CD4-positive, CD25-positive, alpha-beta regulatory T cell (primary cell): ENCODE measurements at regions not wholly inside any gene's neighbourhood (a gene's known extent, or its start where the extent isn't known, plus 50 kb on each side); places are given as distances from the start of the nearest gene placed in this dataset.
"Not testable (repeated sequence)": the region's sequence is repeated elsewhere in the genome, so short reads cannot be mapped to it uniquely, and the experiment has no call there.

Source experiments
- ATAC-seq, 2 donors: fragments of 150-1000 bp; cut with Tn5 transposase; one replicate each; pipeline ENCODE4 v1.10.0; 2021; ENCODE audit warnings: low read depth in 2 of 2, moderate number of reproducible peaks in 2 of 2, moderate library complexity in 1 of 2
- DNase-seq, 3 donors: peaks; one replicate each; pipeline versions ENCODE4 v3.0.0 to v3.0.0-alpha.2; 2012 to 2022; ENCODE audit warnings: mixed read lengths in 1 of 3
- H3K27ac ChIP-seq: one replicate; pipeline ENCODE4 v1.7.0; 2013; ENCODE audit warnings: mild to moderate bottlenecking, low read length; ENCODE audit not compliant: insufficient read depth, poor library complexity, severe bottlenecking
- H3K27me3 ChIP-seq: one replicate; pipeline ENCODE4 v1.7.0; 2013; ENCODE audit warnings: low read length; ENCODE audit not compliant: control insufficient read depth, insufficient read depth
- H3K36me3 ChIP-seq: one replicate; pipeline ENCODE4 v1.7.0; 2013; ENCODE audit warnings: mild to moderate bottlenecking, low read length, moderate library complexity; ENCODE audit not compliant: control insufficient read depth, insufficient read depth
- H3K4me1 ChIP-seq: 2 replicates; pipeline ENCODE4 v1.7.0; 2013; ENCODE audit warnings: mild to moderate bottlenecking, low read length; ENCODE audit not compliant: insufficient read depth, control insufficient read depth, poor library complexity, severe bottlenecking
- H3K4me3 ChIP-seq: one replicate; pipeline ENCODE4 v1.7.0; 2013; ENCODE audit warnings: low read depth, mild to moderate bottlenecking, low read length, moderate library complexity
- H3K9me3 ChIP-seq, 2 experiments: 1 replicate in 1 of 2; 2 replicates in 1 of 2; pipeline ENCODE4 v1.7.0; 2013; ENCODE audit warnings: low read length in 2 of 2, mild to moderate bottlenecking in 1 of 2, moderate library complexity in 1 of 2; ENCODE audit not compliant: control insufficient read depth in 2 of 2
- H3K27ac Mint-ChIP-seq, 3 donors: one replicate each; pipeline ENCODE4 v1.8.0; 2020 to 2022; ENCODE audit warnings: mild to moderate bottlenecking in 3 of 3, mixed read lengths in 3 of 3, moderate library complexity in 2 of 3
- H3K27me3 Mint-ChIP-seq: one replicate; pipeline ENCODE4 v1.8.0; 2022; ENCODE audit warnings: mild to moderate bottlenecking, mixed read lengths
- H3K36me3 Mint-ChIP-seq: one replicate; pipeline ENCODE4 v1.8.0; 2020; ENCODE audit warnings: mixed read lengths
- H3K4me1 Mint-ChIP-seq, 4 donors: one replicate each; pipeline ENCODE4 v1.8.0; 2020 to 2022; ENCODE audit warnings: mixed read lengths in 4 of 4, mild to moderate bottlenecking in 1 of 4
- H3K4me3 Mint-ChIP-seq, 4 donors: one replicate each; pipeline ENCODE4 v1.8.0; 2020 to 2022; ENCODE audit warnings: mild to moderate bottlenecking in 4 of 4, mixed read lengths in 4 of 4, moderate library complexity in 3 of 4
- H3K9me3 Mint-ChIP-seq, 7 donors: one replicate each; pipeline ENCODE4 v1.8.0; 2020 to 2022; ENCODE audit warnings: mixed read lengths in 7 of 7, mild to moderate bottlenecking in 3 of 7, moderate library complexity in 2 of 7

GRCh38 chr7:76971201-76971600 lies 61.0 kb downstream of the SPDYE17 start:
- not testable (repeated sequence) for H3K27me3 Mint-ChIP-seq, H3K27ac ChIP-seq, ATAC-seq, H3K36me3 ChIP-seq, DNase-seq, H3K27ac Mint-ChIP-seq, H3K9me3 Mint-ChIP-seq, H3K4me1 Mint-ChIP-seq, H3K9me3 ChIP-seq, H3K4me3 Mint-ChIP-seq, H3K4me1 ChIP-seq, H3K27me3 ChIP-seq, H3K4me3 ChIP-seq, H3K36me3 Mint-ChIP-seq

- not testable (repeated sequence) for H3K27me3 ChIP-seq, H3K9me3 Mint-ChIP-seq, H3K9me3 ChIP-seq, H3K4me3 Mint-ChIP-seq, H3K4me1 Mint-ChIP-seq, H3K36me3 Mint-ChIP-seq, DNase-seq, ATAC-seq, H3K36me3 ChIP-seq, H3K27ac ChIP-seq, H3K4me1 ChIP-seq, H3K27me3 Mint-ChIP-seq, H3K27ac Mint-ChIP-seq, H3K4me3 ChIP-seq
Observed at GRCh38 chr7:76969892-76970291, 62.3 kb downstream of the SPDYE17 start.

- not testable (repeated sequence) for H3K9me3 Mint-ChIP-seq, H3K4me1 Mint-ChIP-seq, H3K4me1 ChIP-seq, H3K9me3 ChIP-seq, H3K36me3 ChIP-seq, H3K27ac Mint-ChIP-seq, H3K27me3 Mint-ChIP-seq, H3K36me3 Mint-ChIP-seq, H3K27ac ChIP-seq, H3K27me3 ChIP-seq, ATAC-seq, H3K4me3 Mint-ChIP-seq, H3K4me3 ChIP-seq, DNase-seq
Observed at GRCh38 chr7:76965731-76966548, 66.2 kb downstream of the SPDYE17 start.

- DNase-seq, result not testable (repeated sequence)
Observed at GRCh38 chr7:76964050-76964449, 68.1 kb downstream of the SPDYE17 start.

GRCh38 chr7:76963061-76963460 lies 69.1 kb downstream of the SPDYE17 start:
- not testable (repeated sequence) for H3K9me3 ChIP-seq, H3K36me3 ChIP-seq, H3K4me1 ChIP-seq, H3K4me3 ChIP-seq, H3K27me3 ChIP-seq, H3K36me3 Mint-ChIP-seq, H3K27me3 Mint-ChIP-seq, ATAC-seq, DNase-seq, H3K4me1 Mint-ChIP-seq, H3K27ac Mint-ChIP-seq, H3K9me3 Mint-ChIP-seq, H3K27ac ChIP-seq
- H3K4me3 Mint-ChIP-seq, result peak overlapping the region in 1 of 4 donors; percentile 54

More at GRCh38 chr7:76964050-76964449, 68.1 kb downstream of the SPDYE17 start:
- not testable (repeated sequence) for H3K9me3 Mint-ChIP-seq, H3K9me3 ChIP-seq, H3K4me1 Mint-ChIP-seq, H3K4me3 ChIP-seq, H3K27ac Mint-ChIP-seq, H3K4me3 Mint-ChIP-seq, H3K27me3 ChIP-seq, H3K36me3 ChIP-seq, ATAC-seq, H3K36me3 Mint-ChIP-seq, H3K27ac ChIP-seq, H3K4me1 ChIP-seq, H3K27me3 Mint-ChIP-seq

- H3K27me3 ChIP-seq, H3K9me3 Mint-ChIP-seq, H3K36me3 ChIP-seq, ATAC-seq, H3K4me3 ChIP-seq, H3K4me1 ChIP-seq, H3K27ac ChIP-seq, H3K4me3 Mint-ChIP-seq, H3K4me1 Mint-ChIP-seq, H3K36me3 Mint-ChIP-seq, DNase-seq, H3K9me3 ChIP-seq, H3K27ac Mint-ChIP-seq, H3K27me3 Mint-ChIP-seq: not testable (repeated sequence)
Observed at GRCh38 chr7:76960400-76960986, 71.7 kb downstream of the SPDYE17 start.

GRCh38 chr7:76959573-76960399 lies 72.4 kb downstream of the SPDYE17 start:
- not testable (repeated sequence) for H3K4me3 ChIP-seq, H3K36me3 ChIP-seq, DNase-seq, H3K27ac ChIP-seq, H3K27me3 Mint-ChIP-seq, H3K4me3 Mint-ChIP-seq, H3K27me3 ChIP-seq, H3K4me1 ChIP-seq, H3K9me3 Mint-ChIP-seq, H3K27ac Mint-ChIP-seq, H3K36me3 Mint-ChIP-seq, H3K4me1 Mint-ChIP-seq, H3K9me3 ChIP-seq
- peak; percentile 98 to 99 for ATAC-seq
